ENCODE measurements at regions not wholly inside any gene's neighbourhood (a gene's known extent, or its start where the extent isn't known, plus 50 kb on each side); places are given as distances from the start of the nearest gene placed in this dataset.

GRCh38 chr6:145132709-145133108, 602.6 kb downstream of the EPM2A start:
- TF ChIP-seq EZH2 (IDR thresholded peaks at IDR 0.05; ENCODE audit: low read length, unreplicated experiment) (no peak), CTCF (conservative IDR thresholded peaks at IDR 0.05; ENCODE audit: low read depth, low read length) (no peak), EZH2phosphoT487 (IDR thresholded peaks at IDR 0.05; ENCODE audit: borderline replicate concordance, low read length) (no peak)

All from PC-3 (cell line).